CD4-positive, alpha-beta T cell treated with Interleukin-17A for 1 hour (primary cell): ENCODE measurements at regions not wholly inside any gene's neighbourhood (a gene's known extent, or its start where the extent isn't known, plus 50 kb on each side); places are given as distances from the start of the nearest gene placed in this dataset.
"Not testable (repeated sequence)": the region's sequence is repeated elsewhere in the genome, so short reads cannot be mapped to it uniquely, and the experiment has no call there.

ENCODE experiments used
- DNase-seq: peaks from one replicate; pipeline ENCODE4 v3.0.0-alpha.2; 2020

- DNase-seq, result no peak
Measured at GRCh38 chr20:53833333-53834061, 236.9 kb downstream of the BCAS1 start.

GRCh38 chr20:53832499-53832898 is 237.9 kb downstream of the BCAS1 start:
- no peak for DNase-seq

DNA sequence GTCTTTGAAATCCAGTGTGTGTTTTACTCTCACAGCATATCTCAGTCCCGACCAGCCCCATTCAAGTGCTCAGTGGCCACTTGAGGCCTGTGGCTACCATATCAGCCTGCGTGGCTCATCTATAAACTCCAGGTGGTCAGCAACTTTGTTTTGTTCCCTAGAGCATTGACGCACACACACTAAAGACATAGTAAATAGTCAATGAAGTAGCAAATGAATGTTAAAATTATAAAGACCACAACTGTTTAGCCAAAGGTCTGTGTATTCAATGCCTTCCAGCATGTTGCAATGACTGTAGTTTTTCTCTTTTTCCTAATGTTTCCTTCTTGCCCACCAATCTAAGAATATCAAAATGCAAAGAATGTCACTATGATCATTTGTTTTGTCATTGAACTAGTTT is 238.2 kb upstream of the ZNF217 start:
- no peak for DNase-seq

- no peak for DNase-seq
Measured at GRCh38 chr20:53831228-53831627, 237.6 kb upstream of the ZNF217 start.

DNA sequence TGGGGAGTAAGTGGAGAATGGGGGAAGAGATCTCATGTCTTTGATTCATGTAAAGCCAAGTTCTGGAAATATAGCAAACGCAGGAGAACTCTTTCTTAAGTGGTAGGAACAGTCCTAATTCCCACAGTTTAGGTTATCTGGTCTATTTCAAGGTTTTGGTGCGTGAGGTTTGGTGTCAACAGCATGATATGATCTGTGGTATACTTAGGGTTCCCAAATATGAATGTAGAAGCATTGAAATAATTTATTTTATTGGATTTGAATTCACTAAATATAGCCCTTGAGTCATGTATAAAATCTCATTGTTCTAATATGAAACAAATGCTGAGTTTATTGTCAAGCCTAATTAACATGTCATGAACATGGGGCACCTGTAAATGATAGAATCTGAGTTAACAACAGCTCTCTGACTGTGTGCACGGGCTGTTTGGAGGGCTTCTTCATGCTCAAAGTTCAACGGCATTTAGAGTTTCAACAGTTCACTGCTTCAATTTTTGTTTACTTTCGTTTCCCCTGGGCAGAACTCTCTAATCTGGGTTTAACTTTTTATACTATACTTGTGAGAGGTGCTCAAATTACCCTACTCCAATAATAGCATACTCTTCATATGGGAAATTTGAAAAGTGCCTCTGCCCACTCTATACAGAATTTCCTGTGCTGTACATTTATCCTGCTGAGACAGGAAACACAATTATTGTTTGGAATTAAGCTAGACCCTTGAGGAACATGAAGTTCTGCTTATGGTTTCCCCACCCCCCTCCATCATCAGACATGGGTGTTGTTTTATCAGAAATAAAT is 236.3 kb upstream of the ZNF217 start:
- peak; percentile 35 for DNase-seq

DNA sequence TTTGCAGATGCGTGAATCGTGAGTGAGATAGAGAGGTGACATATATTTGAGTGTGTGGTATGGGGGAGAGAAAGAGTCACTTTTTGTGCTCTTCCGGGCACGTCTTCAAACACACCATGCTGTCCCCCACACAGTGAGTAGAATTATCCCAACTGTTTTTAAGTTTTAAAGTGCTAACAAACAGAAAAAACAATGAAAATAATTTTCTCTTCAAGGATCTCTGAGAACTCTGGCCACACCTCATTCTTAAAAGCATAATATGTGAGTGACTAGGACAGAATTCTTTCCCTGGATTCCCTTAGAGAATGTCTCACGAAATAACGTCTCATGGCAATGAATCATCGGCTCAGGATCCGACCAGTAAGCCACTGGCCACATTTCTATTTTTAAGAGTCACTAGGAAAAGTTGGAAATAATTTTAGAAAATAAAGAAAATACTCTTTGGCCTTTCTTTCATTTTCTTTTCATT is 235.7 kb upstream of the ZNF217 start:
- DNase-seq, result no peak

GRCh38 chr20:53828682-53829254 is 235.1 kb upstream of the ZNF217 start:
- DNase-seq, result peak; percentile 32

DNA sequence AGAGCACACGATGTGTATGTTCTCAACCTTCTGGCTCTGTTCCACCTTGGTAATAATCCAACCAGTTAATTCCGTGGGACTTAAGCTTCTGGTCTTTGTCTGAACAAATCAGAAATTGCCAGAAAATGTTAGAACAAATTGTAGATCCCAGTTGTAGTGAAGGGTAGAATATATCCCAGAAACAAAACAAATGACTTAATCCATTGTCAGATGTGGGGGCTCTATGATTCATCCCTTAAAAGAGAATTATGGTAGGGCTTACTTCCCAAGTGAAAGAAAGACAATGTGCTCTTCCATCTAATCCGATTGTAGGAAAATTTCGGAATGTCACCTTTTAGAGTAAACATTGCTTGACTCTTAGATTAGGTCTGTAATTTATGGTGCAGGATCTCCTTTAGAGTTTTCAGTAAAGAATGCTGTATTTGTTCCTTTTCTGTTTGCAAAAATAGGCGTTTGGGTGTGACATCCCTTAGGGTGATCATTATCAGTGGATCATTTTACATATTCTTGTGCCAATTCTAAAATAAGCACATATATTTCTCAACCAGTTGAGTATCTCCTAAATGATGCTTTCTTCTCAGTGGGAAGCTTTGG is 234.5 kb upstream of the ZNF217 start:
- no peak for DNase-seq

- no peak for DNase-seq
Measured at GRCh38 chr20:53827292-53828087, 233.9 kb upstream of the ZNF217 start.

- no peak for DNase-seq
Measured at GRCh38 chr20:53826597-53827291, 233.1 kb upstream of the ZNF217 start.

DNA sequence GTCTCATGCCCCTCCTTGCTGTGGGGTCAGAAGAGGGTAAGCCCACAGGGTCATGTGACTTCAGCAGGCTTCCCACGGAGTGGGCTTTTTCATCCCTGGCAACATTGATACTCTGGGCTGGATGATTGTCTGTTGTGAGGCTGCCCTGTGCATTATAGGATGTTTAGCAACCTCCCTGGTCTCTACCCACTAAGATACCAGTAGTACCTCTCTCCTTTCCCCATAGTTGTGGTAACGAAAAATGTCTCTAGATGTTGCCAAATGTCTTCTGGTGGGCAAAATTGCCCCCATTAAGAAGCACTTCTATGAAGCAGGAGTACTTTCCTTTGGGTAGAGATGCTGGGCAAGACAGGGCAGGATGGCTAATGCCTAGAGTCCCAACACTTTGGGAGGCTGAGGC is 232.5 kb upstream of the ZNF217 start:
- DNase-seq, result no peak

DNA sequence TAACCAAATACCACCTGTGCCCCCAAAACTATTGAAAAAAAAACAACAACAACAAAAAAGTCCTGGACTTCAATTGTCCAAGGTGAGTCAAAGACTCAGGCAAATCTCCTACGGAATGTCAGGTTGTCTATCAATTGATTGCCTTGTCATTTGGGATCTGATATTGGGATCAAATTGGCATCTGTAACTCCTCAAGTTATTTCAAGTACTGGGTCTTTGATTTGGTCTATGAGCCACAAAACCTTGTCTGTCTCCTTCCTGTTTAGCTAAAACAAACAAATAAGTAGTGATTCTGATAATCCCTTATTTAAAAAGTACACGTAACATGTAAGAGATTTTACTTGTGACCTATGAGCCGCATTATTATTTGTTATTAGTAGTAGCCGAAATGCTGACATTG is 231.6 kb upstream of the ZNF217 start:
- DNase-seq, result no peak

DNA sequence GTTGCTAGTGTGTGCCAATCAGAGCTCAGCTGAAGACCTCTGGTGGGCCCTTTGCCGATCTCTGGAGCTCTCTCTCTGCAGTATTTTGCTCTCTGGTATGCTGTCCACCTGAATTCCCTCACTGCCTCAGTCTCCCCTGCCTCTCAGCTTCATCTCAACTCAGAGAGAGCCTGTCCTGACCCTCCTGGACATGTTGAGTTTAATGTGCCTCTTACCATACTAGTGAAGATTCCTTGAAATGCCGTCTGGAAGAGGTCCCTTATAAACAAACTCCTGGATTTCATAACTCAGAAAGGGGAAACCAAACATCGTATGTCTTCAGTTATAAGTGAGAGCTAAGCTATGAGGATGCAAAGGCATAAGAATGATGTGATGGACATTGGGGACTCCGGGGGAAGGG is 231.1 kb upstream of the ZNF217 start:
- DNase-seq, result no peak

- DNase-seq, result no peak
Measured at GRCh38 chr20:53823121-53823764, 229.6 kb upstream of the ZNF217 start.

- no peak for DNase-seq
Measured at GRCh38 chr20:53822534-53822933, 228.9 kb upstream of the ZNF217 start.

DNA sequence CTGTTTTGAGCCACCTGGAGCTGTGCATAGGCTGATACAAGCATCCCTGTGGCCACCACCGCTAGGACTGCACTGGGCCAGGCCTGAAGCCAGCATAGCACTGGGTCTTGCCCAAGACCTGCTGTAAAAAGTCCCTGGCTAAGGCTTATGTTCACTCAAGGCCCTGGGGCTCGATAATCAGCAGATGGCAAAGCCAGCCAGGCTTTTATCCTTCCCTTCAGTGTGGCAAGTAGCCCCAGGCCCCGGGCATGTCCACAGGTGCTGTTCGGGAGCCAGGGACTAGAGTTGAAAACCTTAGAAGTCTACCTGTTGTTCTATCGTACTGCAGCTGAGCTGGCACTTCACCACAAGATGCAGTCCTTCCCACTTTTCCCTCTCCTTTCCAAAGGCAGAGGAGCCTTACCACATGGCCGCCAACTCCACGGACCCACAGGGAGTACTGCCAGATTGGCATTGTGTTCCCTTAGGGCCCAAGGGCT is 226.4 kb upstream of the ZNF217 start:
- DNase-seq, result no peak

DNA sequence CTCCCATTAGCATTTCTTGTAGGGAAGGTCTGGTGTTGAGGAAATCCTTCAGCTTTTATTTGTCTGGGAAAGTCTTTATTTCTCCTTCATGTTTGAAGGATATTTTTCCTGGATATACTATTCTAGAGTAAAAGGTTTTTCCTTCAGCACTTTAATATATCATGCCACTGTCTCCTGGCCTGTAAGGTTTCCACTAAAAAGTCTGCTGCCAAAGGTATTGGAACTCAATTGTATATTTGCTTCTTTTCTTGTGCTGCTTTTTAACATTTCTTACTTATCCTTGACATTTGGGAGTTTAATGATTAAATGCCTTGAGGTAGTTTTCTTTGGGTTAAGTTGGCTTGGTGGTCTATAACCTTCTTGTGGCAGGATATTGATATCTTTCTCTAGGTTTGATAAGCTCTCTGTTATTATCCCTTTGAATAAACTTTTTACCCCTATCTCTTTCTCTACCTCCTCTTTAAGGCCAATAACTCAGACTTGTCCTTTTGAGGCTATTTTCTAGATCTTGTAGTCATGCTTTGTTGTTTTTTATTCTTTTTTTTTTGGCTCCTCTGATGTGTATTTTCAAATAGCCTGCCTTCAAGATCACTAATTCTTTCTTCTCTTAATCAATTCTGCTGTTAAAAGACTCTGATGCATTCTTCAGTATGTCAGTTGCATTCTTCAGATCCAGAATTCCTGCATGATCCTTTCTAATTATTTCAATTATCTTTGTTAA is 225.0 kb upstream of the ZNF217 start:
- DNase-seq, result no peak

GRCh38 chr20:53817513-53817912 is 223.9 kb upstream of the ZNF217 start:
- not testable (repeated sequence) for DNase-seq

- no peak for DNase-seq
Measured at GRCh38 chr20:53816872-53817398, 223.3 kb upstream of the ZNF217 start.

- DNase-seq, result no peak
Measured at GRCh38 chr20:53815509-53815908, 221.9 kb upstream of the ZNF217 start.
